GM04504 (cell line): ENCODE measurements at regions not wholly inside any gene's neighbourhood (a gene's known extent, or its start where the extent isn't known, plus 50 kb on each side); places are given as distances from the start of the nearest gene placed in this dataset.
A peak's percentile ranks its signal among the peaks of the same experiment; 100 is the strongest.
"Not testable (repeated sequence)": the region's sequence is repeated elsewhere in the genome, so short reads cannot be mapped to it uniquely, and the experiment has no call there.

Experiments
- DNase-seq: peaks from one replicate; pipeline ENCODE4 v3.0.0-alpha.2; 2012; ENCODE audit warnings: low read depth

DNA sequence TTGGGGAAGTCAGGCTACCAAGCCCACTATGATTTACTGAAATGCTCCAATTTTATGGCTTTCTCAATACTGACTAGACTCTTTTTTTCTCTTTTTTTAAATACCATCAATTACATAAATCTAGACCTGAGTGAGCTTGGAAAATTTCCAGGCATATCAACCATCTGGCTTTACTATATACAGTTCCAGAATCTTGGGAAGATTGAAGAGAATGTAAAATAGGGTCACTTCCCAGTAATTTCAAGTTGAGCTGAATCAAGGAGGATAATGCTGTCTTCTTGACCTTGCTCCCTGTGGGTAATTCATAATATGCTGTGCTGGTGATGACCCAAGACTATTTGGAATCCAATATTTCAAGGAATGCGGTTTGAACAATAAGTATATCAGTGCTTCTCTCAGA is 108.1 kb downstream of the MAP3K21 start:
- DNase-seq: no peak

DNA sequence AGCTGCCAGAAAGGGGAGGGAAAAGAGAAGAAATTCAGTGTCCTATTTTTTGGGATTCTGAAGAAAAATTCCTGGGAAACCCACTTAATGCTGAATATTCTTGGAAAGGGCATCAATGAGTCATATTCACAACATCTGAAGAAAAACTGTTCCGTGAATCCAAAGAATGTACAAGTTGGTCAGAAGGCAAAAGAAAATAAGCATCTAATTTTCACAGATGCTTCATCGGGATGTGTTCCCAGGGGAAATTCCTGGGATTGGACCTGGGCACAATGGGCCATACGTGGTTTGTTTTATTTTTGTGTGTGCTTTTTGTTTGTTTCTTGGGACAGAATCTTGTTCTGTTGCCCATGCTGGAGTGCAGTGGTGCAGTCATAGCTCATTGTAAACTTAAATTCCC is 112.2 kb downstream of the MAP3K21 start:
- no peak for DNase-seq

DNA sequence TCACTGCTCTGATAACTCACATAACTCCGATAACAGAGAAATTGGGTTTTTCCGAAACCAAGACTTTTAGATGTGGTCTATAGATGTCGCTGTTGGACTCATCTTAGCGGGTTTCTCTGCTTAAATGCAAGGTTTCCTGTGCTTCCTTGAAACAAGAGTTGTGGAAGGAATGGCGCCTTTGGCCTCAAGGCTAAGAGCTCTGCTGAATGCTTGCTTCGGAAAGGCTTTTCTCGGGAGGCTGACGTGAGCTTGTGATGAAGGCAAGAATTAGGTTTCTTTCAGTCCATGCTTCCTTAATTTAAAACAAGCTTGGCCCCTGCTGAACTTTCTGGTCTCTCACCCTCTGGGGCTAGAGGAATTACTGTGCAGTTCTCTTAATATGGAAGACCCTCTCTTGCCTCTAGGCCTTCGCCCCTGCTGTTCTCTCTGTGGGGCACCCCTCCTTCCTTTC is 113.5 kb downstream of the MAP3K21 start:
- peak; percentile 30 for DNase-seq

DNA sequence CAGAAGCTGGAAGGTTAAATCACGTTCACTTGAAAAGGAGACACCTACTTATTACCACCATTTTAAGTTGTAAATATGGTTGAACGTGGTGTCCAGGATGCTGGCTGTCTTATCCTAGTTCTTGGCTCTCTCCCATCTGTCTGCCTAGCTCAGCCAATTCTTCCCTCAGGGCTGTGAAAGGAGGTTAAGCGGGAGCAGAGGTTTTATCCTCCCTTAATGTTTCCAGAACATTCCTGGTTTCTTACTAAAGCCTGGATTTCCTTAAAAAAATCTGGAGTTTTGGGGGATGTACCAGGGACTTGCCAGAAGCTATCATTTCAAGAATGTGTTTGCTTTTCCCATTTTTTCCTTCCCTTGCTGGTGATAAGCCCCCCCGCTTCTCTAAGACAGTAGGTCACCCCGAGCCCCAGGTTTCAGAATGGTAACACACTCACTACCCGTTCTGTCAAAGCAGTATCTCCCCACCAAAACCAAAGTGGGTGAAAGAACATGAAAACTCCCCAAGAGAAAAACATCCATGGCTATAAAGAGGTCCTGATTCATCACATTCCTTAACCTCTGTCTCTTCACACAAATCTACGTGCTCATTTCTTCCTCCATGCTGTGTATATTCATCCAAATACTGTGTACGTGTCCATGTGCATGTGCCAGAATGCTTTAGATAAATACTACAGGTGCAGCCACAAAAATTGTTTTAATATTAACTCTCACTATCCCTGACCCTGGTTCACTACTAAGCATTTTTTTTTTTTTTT is 114.7 kb downstream of the MAP3K21 start:
- DNase-seq: no peak

DNA sequence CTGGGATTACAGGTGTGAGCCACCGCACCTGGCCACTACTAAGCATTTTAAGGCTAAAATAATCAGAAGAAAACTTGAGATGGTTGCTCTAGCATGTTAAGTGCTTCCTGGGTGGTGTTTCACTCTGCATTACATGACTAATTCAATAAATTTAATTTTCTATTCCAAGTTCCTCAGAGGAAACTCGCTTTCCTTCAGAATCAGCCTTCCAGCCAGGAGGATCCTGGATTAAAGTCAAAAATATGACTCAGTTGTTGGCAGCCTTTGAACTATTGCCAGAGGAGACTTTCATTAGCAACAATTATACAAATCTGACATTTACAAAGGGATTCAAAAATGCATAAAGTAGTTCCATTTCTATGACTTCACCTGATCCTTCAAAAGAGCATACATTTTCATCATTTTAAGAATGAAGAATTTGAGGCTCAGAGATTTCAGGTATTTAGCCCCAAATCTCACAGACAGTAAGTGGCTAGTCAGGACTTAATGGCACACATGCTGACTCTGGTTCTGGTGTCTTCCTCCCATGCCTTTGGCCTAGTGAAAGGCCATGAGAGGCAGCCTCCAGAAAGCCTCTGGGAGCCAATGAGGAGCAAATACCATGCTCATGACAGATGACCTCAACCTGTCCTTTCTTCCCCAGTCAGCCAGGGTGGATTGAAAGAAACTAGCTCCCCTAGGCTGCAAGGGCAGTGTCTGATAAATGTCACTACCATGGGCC is 115.7 kb downstream of the MAP3K21 start:
- DNase-seq: peak; percentile 3

DNA sequence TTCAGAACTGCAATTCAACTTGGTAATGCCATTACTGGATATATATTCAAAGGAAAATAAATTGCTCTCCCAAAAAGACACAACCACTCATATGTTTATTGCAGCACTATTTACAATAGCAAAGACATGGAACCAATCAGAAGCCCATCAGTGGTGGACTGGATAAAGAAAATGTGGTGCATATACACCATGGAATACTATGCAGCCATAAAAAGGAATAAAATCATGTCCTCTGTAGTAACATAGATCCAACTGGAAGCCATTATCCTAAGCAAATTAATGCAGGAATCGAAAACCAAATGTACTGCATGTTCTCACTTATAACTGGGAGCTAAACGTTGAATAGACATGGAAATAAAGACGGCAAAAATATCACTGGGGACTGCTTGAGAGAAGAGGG is 117.0 kb downstream of the MAP3K21 start:
- DNase-seq: no peak

DNA sequence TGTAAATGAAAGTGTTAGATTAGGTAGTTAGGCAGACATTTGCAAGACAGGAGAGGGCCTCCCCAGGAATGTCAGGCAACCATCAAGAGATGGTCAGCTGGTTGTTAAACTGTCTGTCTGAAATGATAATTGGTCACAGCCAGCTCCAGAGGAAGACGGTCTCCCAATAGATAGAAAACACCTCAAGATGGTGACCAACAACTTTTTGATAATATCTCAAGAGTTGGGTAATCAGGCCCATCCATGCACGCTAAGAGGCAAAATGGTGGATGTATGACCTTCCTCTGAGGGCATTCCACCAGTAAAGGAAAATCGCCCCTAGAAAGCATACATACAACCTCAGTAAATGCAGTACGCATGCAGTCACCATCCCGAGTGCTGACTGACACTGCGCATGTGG is 118.2 kb downstream of the MAP3K21 start:
- no peak for DNase-seq

DNA sequence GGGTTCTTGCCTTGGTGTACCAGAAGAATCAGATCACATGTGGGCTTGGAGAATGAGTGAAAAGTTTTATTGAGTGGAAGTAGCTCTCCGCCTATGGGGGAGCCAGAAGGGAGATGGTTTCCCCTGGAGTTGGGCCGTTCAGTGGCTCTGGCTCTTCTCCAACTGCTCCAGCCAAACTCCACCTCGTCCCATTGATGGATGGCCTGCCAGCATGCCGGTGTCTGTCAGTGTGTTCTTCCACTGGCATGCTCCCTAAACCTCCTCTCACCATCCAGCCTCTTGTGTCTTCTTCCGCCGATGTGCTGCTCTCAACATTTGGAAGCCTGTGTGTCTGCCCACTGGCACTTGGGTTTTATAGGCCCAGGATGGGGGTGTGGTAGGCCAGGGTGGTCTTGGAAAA is 119.4 kb downstream of the MAP3K21 start:
- DNase-seq: no peak

DNA sequence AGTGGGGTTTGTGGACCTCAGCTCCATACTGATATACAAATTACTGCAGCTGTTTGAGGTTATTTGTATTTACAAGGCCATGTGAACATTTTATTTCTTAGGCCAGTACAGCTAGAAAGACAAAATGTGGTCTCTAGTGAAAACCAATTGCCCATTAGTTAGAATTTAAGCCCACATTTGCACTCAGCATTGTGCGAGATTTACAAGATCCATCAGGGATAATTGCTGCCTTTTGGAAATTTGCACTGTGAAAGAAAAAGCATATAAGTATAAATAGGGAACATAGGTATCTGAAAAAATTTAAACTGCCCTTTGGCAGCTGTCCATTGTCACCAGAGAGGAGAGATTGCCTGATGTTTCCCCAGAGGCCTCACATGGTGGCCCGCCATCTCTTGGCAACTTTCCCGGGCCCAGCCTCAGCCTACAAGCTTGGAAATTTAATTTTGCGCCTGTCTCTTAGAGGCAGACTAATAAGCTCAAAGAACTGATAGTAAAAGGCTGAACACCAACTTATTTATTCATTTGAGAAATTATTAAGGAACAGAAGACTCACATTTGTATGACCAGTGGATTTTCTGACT is 120.7 kb downstream of the MAP3K21 start:
- DNase-seq: no peak

DNA sequence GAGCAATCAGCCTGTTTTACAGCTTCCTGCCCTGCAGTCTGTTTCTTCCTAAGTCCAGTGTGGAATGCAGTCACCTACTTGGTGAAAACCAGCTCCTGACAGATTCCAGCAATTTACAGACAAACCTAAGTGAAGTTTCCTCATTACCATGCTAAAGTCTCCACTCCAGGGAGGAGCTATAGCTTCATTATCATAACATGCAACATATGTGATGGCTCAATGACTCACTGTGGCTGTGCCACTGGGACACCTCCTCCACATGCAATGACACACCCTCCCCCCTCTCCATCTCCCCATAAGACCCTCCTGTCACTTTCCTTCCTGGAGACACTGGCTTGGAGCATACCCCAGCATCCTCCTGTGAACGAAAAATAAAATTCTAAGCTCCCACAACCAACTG is 125.2 kb downstream of the MAP3K21 start:
- DNase-seq: no peak

DNA sequence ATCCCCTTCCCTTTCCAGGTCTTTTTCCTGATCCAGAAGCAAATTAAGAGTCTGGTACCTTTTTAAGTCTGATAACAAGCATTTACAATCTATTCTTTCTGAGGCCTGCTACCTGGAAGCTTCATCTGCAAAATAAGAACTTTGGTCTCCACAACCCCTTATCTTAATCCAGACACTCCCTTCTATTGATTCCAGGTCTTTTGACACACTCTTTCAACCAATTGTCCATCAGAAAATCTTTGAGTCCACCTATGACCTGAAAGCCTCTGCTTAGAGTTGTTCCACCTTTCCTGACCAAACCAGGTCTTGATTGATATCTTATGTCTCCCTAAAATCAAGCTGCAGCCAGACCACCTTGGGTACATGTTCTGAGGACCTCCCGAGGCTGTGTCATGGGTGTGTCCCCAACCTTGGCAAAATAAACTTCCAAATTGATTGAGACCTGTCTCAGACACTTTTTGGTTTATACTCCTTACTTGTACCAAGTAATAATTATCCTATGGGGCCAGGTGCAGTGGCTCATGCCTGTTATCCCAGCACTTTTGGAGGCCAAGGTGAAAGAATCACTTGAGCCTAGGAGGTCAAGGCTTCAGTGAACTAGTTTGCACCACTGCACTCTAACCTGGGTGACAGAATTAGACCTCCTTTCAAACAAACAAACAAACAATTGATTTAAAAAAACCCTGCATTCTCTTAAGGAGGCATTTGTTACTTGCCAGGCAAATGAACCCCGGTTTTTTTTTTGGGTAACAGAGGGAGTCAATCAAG is 126.1 kb downstream of the MAP3K21 start:
- DNase-seq: no peak

DNA sequence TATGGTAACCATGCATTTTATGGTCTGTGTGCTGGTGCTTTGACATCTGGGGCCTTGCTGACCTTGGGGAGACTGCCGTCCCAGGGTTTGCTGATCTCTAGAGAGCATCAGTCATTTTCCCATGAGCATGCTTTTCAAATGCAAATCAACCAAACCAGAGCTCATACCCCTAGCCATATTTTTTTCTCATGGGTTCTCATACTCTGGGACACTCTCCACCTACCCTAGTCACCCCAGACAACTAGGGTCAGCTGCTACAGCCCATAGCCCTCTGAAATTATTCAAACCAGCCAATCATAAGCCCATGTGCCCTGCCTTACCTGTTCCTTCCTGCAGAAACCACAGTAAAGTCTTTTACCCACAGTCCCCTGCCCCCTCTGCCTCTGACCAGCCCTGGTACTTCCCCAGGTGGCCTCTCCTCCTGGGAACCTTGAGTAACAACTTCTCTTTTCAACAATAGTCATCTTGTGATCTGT is 132.0 kb downstream of the MAP3K21 start:
- DNase-seq: no peak

DNA sequence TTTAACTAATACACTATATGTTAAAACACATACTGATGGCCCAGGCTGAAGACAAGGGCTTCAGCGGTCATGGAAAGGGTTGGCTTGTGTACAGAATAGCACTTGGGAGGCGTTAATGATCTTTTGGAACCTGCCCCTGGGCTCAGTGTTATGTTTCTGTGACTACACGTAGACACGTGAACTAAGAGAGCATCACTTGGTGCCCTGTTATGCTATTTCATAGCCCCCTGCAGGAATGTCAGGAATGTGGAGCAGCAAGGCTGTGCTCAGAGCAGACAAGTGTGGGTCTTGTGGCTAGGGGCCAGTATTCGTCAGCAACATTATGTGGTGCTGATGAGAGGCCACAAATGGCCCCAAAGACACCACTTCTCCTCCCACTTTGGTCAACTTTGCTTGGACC is 132.4 kb downstream of the MAP3K21 start:
- DNase-seq: no peak

DNA sequence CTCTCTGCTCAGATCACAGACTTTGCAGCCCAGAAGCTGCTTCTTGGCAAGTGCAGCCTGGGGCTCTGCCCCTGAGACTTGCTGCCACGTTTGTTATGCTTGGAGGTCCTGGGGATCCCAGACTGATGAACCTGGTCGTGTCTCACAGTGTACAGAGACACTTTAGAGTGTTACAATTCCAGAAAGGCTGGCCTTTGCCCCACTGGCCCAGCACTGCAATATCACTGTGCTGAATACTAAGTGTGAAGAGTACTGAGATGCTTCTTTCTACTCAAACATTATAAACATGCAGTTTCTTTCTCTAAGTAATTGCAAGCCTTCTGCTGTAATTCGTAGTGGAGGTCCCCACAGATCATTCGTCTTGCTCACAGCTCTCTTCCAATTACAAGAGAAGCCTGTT is 133.2 kb downstream of the MAP3K21 start:
- DNase-seq: no peak

DNA sequence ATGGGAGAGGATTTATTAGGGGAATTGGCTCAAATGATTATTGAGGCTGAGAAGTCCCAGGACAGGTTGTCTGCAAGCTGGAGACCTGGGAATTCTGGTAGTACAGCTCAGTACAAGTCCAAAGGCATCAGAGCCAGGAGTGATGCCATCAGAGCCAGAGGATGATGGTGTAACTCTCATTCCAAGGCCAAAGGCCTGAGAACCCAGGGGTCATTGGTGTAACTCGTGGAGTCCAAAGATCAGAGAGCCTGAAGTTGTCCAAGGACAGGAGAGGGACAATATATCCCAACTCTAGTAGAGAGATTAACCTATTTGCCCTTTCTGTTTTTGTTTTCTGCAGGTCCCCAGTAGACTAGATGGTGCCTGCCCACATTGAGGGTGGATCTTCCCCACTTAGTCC is 134.3 kb downstream of the MAP3K21 start:
- DNase-seq: no peak

DNA sequence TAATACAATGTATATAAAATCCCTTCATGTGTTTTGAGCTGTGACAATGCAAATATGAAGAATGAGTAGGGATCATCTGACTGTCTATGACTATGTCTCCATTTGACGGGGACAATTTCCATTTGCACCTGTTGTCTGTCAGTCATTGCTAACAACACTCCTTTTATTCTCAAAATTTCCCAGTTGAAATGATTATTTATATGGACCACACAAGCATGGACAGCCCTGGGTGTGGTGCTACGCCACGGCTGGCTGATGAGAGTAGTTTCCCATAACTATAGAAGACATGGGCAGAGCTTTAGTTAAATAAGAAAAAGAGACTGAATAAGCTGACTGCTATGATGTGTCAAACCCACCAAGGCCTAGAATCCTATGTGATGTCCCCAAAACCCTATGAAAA is 135.8 kb downstream of the MAP3K21 start:
- no peak for DNase-seq

DNA sequence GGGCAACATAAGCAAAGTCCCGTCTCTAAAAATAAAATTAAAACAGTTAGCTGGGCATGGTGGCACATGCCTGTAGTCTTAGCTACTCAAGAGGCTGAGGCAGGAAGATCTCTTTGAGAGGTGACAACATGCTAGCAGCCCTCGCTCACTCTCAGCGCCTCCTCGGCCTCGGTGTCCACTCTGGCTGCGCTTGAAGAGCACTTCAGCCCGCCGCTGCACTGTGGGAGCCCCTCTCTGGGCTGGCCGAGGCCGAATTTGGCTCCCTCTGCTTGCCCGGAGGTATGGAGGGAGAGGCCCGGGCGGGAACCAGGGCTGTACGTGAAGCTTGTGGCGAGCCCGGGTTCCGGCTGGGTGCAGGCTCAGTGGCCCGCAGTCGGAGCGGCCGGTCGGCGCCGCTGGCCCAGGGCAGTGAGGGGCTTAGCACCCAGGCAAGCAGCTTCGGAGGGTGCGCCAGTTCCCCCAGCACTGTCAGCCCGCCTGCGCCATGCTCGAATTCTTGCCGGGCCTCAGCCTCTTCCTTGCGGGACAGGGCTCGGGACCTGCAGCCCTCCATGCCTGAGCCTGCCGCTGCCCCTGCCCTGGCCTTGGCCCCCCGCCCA is 138.3 kb downstream of the MAP3K21 start:
- no peak for DNase-seq

DNA sequence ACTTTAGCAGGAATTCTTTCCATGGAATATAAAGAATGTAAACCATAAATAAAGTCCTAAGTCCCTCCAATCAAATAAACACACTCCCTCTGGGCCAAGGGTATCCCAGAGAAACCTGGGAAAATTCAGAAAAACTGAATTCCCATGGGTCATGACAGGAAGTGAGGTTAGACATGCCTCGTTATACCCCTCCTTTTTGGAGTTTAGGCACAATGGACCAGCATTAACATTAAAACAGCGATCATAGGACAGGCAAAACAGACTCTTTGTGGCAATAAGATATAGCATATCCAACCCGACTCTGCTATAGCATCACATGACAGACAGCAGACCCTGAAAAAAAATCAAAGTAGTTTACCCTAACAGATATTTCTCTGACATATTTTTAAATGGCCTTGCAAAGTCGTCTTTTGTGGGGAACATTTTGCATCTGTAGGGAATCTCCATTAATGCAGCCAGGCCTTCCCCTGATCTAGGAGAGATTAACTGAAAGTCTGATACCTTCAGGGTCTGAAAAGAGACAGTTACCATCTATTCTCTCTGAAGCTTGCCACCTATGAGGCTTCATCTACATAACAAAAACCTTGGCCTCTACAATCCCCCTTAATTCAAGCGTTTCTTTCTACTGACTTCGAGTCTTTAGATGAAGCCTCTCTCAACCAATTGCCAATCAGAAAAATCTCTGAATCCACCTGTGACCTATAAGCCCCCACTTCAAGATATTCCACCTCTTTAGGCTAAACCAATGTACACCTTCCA is 143.0 kb upstream of the KCNK1 start:
- DNase-seq: no peak

DNA sequence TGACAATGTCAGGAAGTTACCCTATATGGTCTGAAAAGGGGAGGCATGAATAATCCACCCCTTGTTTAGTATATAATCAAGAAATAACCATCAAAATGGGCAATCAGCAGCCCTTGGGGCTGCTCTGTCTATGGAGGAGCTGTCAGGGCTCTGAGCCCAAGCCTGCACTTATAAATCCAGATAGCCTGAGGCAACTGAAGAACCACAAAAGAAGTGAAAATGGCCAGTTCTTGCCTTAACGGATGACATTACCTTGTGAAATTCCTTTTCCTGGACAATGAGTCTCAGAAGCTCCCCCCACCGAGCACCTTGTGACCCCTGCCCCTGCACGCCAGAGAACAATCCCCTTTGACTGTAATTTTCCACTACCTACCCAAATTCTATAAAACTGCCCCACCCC is 142.1 kb upstream of the KCNK1 start:
- not testable (repeated sequence) for DNase-seq

DNA sequence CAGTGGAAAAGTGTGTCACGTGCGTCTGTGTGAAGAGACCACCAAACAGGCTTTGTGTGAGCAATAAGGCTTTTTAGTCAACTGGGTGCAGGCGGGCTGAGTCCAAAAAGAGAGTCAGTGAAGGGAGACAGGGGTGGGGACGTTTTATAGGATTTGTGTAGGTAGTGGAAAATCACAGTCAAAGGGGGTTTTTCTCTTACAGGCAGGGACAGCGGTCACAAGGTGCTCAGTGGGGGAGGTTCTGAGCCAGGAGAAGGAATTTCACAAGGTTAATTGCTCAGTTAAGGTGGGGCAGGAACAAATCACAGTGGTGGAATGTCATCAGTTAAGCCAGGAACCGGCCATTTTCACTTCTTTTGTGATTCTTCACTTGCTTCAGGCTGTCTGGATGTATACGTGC is 141.1 kb upstream of the KCNK1 start:
- not testable (repeated sequence) for DNase-seq

DNA sequence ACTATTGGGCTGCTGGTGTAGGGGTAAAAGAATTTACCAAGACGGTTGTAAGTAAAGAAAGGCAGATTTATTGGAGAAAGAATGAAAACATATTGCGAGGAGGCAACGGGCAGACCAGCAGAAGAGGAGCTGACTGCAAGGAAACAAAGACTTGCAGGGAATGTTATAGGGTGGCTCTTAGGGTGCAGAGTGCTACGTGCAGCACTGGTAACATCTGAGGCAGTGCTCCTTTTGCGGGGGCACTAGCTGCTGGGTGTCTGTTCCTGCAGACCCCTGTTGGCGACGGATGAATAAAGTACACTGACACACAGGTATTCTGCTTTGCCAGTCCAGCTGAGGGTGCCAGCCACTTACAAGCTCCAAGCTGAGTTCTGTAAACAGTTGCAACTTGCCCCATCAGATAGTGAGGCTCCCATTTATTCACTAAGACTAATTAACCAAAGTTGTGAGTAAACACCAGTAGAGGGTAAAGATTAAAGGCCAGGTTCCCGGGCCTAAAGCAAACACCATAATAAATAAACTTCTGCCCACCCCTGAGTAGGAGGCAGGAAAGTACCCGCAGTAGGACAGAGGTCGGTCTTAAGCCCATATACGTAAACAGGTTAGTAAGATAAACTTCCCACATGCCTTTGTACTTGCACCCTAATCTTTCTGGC is 140.2 kb upstream of the KCNK1 start:
- DNase-seq: no peak
